ENCODE measurements at regions not wholly inside any gene's neighbourhood (a gene's known extent, or its start where the extent isn't known, plus 50 kb on each side); places are given as distances from the start of the nearest gene placed in this dataset.

DNA sequence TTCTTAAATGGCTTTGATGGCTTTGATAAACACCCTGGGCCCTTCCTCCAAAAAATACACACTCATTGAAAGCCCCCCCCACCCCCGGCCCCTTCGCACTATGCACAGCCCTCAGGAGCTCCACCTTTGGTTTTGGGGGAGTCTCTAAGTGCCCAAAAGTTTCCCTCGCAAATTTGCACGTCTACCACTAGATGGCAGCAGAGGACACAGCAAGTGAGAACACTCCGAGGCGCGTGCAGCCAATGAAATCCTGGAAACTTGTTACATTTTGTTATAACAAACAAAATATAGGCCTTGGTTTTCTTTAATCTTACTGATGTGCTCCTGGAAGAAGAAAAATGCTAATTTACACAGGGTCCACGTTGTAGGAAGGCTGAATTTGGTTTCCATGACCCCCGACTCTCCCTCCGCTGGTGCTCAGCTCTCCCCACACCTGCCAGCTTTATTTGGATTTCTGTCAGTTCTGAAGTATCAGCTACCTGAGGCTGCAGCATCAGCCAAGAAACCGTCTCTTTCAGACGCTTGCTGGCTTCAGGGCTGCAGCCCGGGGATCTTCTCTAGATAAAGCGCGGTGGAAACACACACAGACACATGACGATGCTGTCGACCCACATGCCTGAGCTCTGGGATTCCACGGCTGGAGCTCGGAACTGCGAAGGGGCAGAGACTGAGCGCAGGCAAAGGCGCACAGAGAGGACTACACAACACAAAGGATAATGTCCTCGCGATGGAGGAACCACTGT is 148.3 kb upstream of the RPS6KA2 start:
- Histone ChIP-seq H3K9me3 (replicated peaks; ENCODE audit: control insufficient read depth, insufficient read depth, low read length) (no peaks in the 10 kb centered on the region), H4K20me1 (replicated peaks; ENCODE audit: control insufficient read depth, extremely low read depth, insufficient read depth, low read length) (no peaks in the 10 kb centered on the region), H3K4me1 (ENCODE audit: control insufficient read depth, extremely low read depth, insufficient read depth, low read length) (no peaks in the 10 kb centered on the region), H3K4me3 (replicated peaks in 1 of 3; ENCODE audit: insufficient read depth in 1 of 3, low read depth in 1 of 3, low read length in 3 of 3) (no peak overlapping the region), H3K27me3 (ENCODE audit: control insufficient read depth in 2 of 2, insufficient read depth in 2 of 2, low read length in 2 of 2) (no peaks in the 10 kb centered on the region), H2AFZ (ENCODE audit: low read depth, low read length) (no peak overlapping the region), H3K4me2 (ENCODE audit: insufficient read depth, low read length) (no peak overlapping the region), H3K79me2 (ENCODE audit: control insufficient read depth, insufficient read depth, low read length) (no peaks in the 10 kb centered on the region), H3K9me1 (replicated peaks; ENCODE audit: control insufficient read depth, extremely low read depth, insufficient read depth, low read length) (no peaks in the 10 kb centered on the region), H3K36me3 (ENCODE audit: control insufficient read depth in 2 of 2, extremely low read depth in 1 of 2, insufficient read depth in 2 of 2, low read length in 2 of 2) (no peaks in the 10 kb centered on the region), H3K27ac (ENCODE audit: insufficient read depth, low read depth, low read length) (no peak overlapping the region), H3K9ac (replicated peaks; ENCODE audit: extremely low read depth, insufficient read depth, low read length) (no peak overlapping the region)
- dilution Hi-C loops (cut with MboI; ENCODE audit: extremely low pct_ligation_motif_present, low sequenced_read_pairs), result no loop called here
- ChIA-PET POLR2A (no interaction called here), CTCF (interaction anchor here (0.5 to 3.6 kb wide), 36 partner anchors 9 to 576 kb away, joined by 3 to 40 read pairs (median 4); no protein-coding TSS in a partner anchor)
- no TSS peak for BruUV-seq (replicated peaks)
- no peak for TF ChIP-seq GATA2 (IDR thresholded peaks at IDR 0.05; ENCODE audit: insufficient read depth, insufficient read length, low read depth, low read length)
- peak; percentile 79 to 81 for TF ChIP-seq CTCF (IDR thresholded peaks at IDR 0.05; ENCODE audit: extremely low read depth in 1 of 2, insufficient read depth in 1 of 2, low read depth in 1 of 2, low read length in 2 of 2)
- no peak for TF ChIP-seq FOS (IDR thresholded peaks at IDR 0.05; ENCODE audit: borderline replicate concordance, insufficient read depth, low read length)
- peak; percentile 48 for DNase-seq (ENCODE audit: low read depth, low spot score)
- intact Hi-C loops (cut with micrococcal nuclease), result loop anchor here (1.0 to 5.0 kb wide), 4 partner anchors 69 to 318 kb away; no protein-coding TSS in a partner anchor
- FAIRE-seq, result peak; percentile 85

- no peaks in the 10 kb centered on the region for H3K27me3 ChIP-seq (ENCODE audit: control insufficient read depth in 2 of 2, insufficient read depth in 2 of 2, low read length in 2 of 2)
- H3K4me1 ChIP-seq (ENCODE audit: control insufficient read depth, extremely low read depth, insufficient read depth, low read length), result no peaks in the 10 kb centered on the region
- TF ChIP-seq EZH2 (IDR thresholded peaks at IDR 0.05; ENCODE audit: borderline replicate concordance, low read depth, low read length, severe bottlenecking), result no peak
- no peak for TF ChIP-seq JUN (IDR thresholded peaks at IDR 0.05; ENCODE audit: borderline replicate concordance, insufficient read depth, insufficient read length, low read depth)
- TF ChIP-seq FOS (IDR thresholded peaks at IDR 0.05; ENCODE audit: borderline replicate concordance, insufficient read depth, low read length), result no peak
- no peak for TF ChIP-seq MYC (IDR thresholded peaks at IDR 0.05; ENCODE audit: low read depth, low read length)
- TF ChIP-seq POLR2AphosphoS5 (IDR thresholded peaks at IDR 0.05; ENCODE audit: insufficient read depth, low read depth, low read length), result no peak
- no peak for TF ChIP-seq CTCF (IDR thresholded peaks at IDR 0.05; ENCODE audit: extremely low read depth in 1 of 2, insufficient read depth in 1 of 2, low read depth in 1 of 2, low read length in 2 of 2)
- no peak for TF ChIP-seq MAX (IDR thresholded peaks at IDR 0.05; ENCODE audit: insufficient read depth, insufficient read length)
- no peaks in the 10 kb centered on the region for H3K79me2 ChIP-seq (ENCODE audit: control insufficient read depth, insufficient read depth, low read length)
- FAIRE-seq (no peak), DNase-seq (ENCODE audit: low read depth, low spot score) (no peak)
- no peaks in the 10 kb centered on the region for H3K9me3 ChIP-seq (replicated peaks; ENCODE audit: control insufficient read depth, insufficient read depth, low read length)
- H4K20me1 ChIP-seq (replicated peaks; ENCODE audit: control insufficient read depth, extremely low read depth, insufficient read depth, low read length), result no peaks in the 10 kb centered on the region
- CTCF ChIA-PET, result interaction anchor here (0.5 to 3.6 kb wide), 31 partner anchors 9 to 577 kb away, joined by 3 to 40 read pairs (median 4); no protein-coding TSS in a partner anchor
- no peak overlapping the region for H3K4me3 ChIP-seq (replicated peaks in 1 of 3; ENCODE audit: insufficient read depth in 1 of 3, low read depth in 1 of 3, low read length in 3 of 3)
- H2AFZ ChIP-seq (ENCODE audit: low read depth, low read length), result no peak overlapping the region
- H3K4me2 ChIP-seq (ENCODE audit: insufficient read depth, low read length), result no peak overlapping the region
- BruUV-seq (replicated peaks), result no TSS peak
- no peak overlapping the region for H3K27ac ChIP-seq (ENCODE audit: insufficient read depth, low read depth, low read length)
- intact Hi-C loops (cut with micrococcal nuclease), result loop anchor here (1.0 to 5.0 kb wide), 5 partner anchors 68 to 497 kb away; no protein-coding TSS in a partner anchor
- H3K9ac ChIP-seq (replicated peaks; ENCODE audit: extremely low read depth, insufficient read depth, low read length), result no peak overlapping the region
- H3K9me1 ChIP-seq (replicated peaks; ENCODE audit: control insufficient read depth, extremely low read depth, insufficient read depth, low read length), result no peaks in the 10 kb centered on the region
- dilution Hi-C loops (cut with MboI; ENCODE audit: extremely low pct_ligation_motif_present, low sequenced_read_pairs), result no loop called here
- POLR2A ChIA-PET, result no interaction called here
- no peaks in the 10 kb centered on the region for H3K36me3 ChIP-seq (ENCODE audit: control insufficient read depth in 2 of 2, extremely low read depth in 1 of 2, insufficient read depth in 2 of 2, low read length in 2 of 2)
Measured at GRCh38 chr6:166774770-166775169, 147.7 kb upstream of the RPS6KA2 start.

Data from endothelial cell of umbilical vein (primary cell).